HUES64 (cell line): ENCODE measurements at regions not wholly inside any gene's neighbourhood (a gene's known extent, or its start where the extent isn't known, plus 50 kb on each side); places are given as distances from the start of the nearest gene placed in this dataset.

Source experiments
- H3K27ac ChIP-seq: 2 replicates; pipeline ENCODE4 v1.7.0; 2013; ENCODE audit warnings: low read depth, low read length, inconsistent platforms
- H3K27me3 ChIP-seq: 2 replicates; pipeline ENCODE4 v1.6.1; 2013; ENCODE audit warnings: mild to moderate bottlenecking, low read length; ENCODE audit not compliant: insufficient read depth
- H3K36me3 ChIP-seq: 2 replicates; pipeline ENCODE4 v1.6.1; 2013; ENCODE audit warnings: mild to moderate bottlenecking, low read length; ENCODE audit not compliant: insufficient read depth
- H3K4me1 ChIP-seq: 2 replicates; pipeline ENCODE4 v1.6.1; 2013; ENCODE audit warnings: mild to moderate bottlenecking, low read length, moderate library complexity; ENCODE audit not compliant: insufficient read depth
- H3K4me3 ChIP-seq: 2 replicates; pipeline ENCODE4 v1.5.1; 2013; ENCODE audit warnings: mild to moderate bottlenecking, low read length, moderate library complexity
- H3K9ac ChIP-seq: 2 replicates; pipeline ENCODE4 v1.6.1; 2013; ENCODE audit warnings: mild to moderate bottlenecking, low read depth, low read length
- H3K9me3 ChIP-seq: 2 replicates; pipeline ENCODE4 v1.6.1; 2013; ENCODE audit warnings: low read depth, low read length; ENCODE audit not compliant: insufficient read depth
- WGBS: fragments of 150-250, 120-280 bp; methylation state at CpG from one replicate; pipeline ENCODE4 v1.1.7; 2013; ENCODE audit warnings: missing lambda C conversion rate; 5-methylcytosine and 5-hydroxymethylcytosine counted together

GRCh38 chr3:28816017-28816416, 464.9 kb upstream of the RBMS3 start:
- no peaks in the 10 kb centered on the region for H3K4me1 ChIP-seq
- H3K27me3 ChIP-seq = no peaks in the 10 kb centered on the region
- H3K9ac ChIP-seq = no peak overlapping the region
- no peaks in the 10 kb centered on the region for H3K9me3 ChIP-seq
- no peaks in the 10 kb centered on the region for H3K36me3 ChIP-seq
- H3K4me3 ChIP-seq = no peak overlapping the region
- H3K27ac ChIP-seq = no peak overlapping the region

- WGBS = 94% methylated on average over 1 of the region's 1 CpG
- Histone ChIP-seq H3K36me3 (no peaks in the 10 kb centered on the region), H3K4me3 (no peak overlapping the region), H3K27me3 (no peaks in the 10 kb centered on the region), H3K4me1 (no peaks in the 10 kb centered on the region), H3K27ac (no peak overlapping the region), H3K9me3 (no peaks in the 10 kb centered on the region), H3K9ac (no peak overlapping the region)
These were observed 456.6 kb upstream of the RBMS3 start for GRCh38 chr3:28824316-28824715.

- Histone ChIP-seq H3K27ac (no peak overlapping the region), H3K4me1 (no peaks in the 10 kb centered on the region), H3K4me3 (no peak overlapping the region), H3K36me3 (no peaks in the 10 kb centered on the region), H3K27me3 (no peaks in the 10 kb centered on the region), H3K9ac (no peak overlapping the region), H3K9me3 (no peaks in the 10 kb centered on the region)
These were observed 454.0 kb upstream of the RBMS3 start for GRCh38 chr3:28826840-28827239.

- H3K9me3 ChIP-seq = no peaks in the 10 kb centered on the region
- WGBS = 69% methylated on average over 2 of the region's 2 CpGs
- no peak overlapping the region for H3K27ac ChIP-seq
- H3K27me3 ChIP-seq = no peaks in the 10 kb centered on the region
- H3K4me3 ChIP-seq = no peak overlapping the region
- peaks cover 16% of the 10 kb centered on the region for H3K4me1 ChIP-seq
- H3K9ac ChIP-seq = no peak overlapping the region
- no peaks in the 10 kb centered on the region for H3K36me3 ChIP-seq
These were observed 445.6 kb upstream of the RBMS3 start for GRCh38 chr3:28835249-28835648.

GRCh38 chr3:28835751-28836150, 445.1 kb upstream of the RBMS3 start:
- H3K4me3 ChIP-seq = no peak overlapping the region
- WGBS = 75% methylated on average over 8 of the region's 8 CpGs
- H3K27me3 ChIP-seq = no peaks in the 10 kb centered on the region
- no peak overlapping the region for H3K9ac ChIP-seq
- no peak overlapping the region for H3K27ac ChIP-seq
- no peaks in the 10 kb centered on the region for H3K9me3 ChIP-seq
- no peaks in the 10 kb centered on the region for H3K36me3 ChIP-seq
- H3K4me1 ChIP-seq = peaks cover 16% of the 10 kb centered on the region

GRCh38 chr3:28836199-28836598, 444.7 kb upstream of the RBMS3 start:
- WGBS = 87% methylated on average over 1 of the region's 2 CpGs
- no peak overlapping the region for H3K4me3 ChIP-seq
- peaks cover 16% of the 10 kb centered on the region for H3K4me1 ChIP-seq
- no peaks in the 10 kb centered on the region for H3K27me3 ChIP-seq
- no peaks in the 10 kb centered on the region for H3K36me3 ChIP-seq
- no peak overlapping the region for H3K27ac ChIP-seq
- no peak overlapping the region for H3K9ac ChIP-seq
- no peaks in the 10 kb centered on the region for H3K9me3 ChIP-seq

- no peak overlapping the region for H3K27ac ChIP-seq
- H3K4me3 ChIP-seq = no peak overlapping the region
- no peaks in the 10 kb centered on the region for H3K36me3 ChIP-seq
- peaks cover 9% of the 10 kb centered on the region for H3K4me1 ChIP-seq
- WGBS = 100% methylated on average over 1 of the region's 1 CpG
- no peak overlapping the region for H3K9ac ChIP-seq
- no peaks in the 10 kb centered on the region for H3K9me3 ChIP-seq
- no peaks in the 10 kb centered on the region for H3K27me3 ChIP-seq
These were observed 439.9 kb upstream of the RBMS3 start for GRCh38 chr3:28840976-28841376.

GRCh38 chr3:28841441-28841840, 439.4 kb upstream of the RBMS3 start:
- 49% methylated on average over 2 of the region's 2 CpGs for WGBS
- no peak overlapping the region for H3K27ac ChIP-seq

GRCh38 chr3:28844298-28845005, 436.4 kb upstream of the RBMS3 start:
- 91% methylated on average over 12 of the region's 12 CpGs for WGBS
- no peak overlapping the region for H3K27ac ChIP-seq
- no peaks in the 10 kb centered on the region for H3K9me3 ChIP-seq
- no peaks in the 10 kb centered on the region for H3K36me3 ChIP-seq
- peaks cover 8% of the 10 kb centered on the region for H3K4me1 ChIP-seq
- no peak overlapping the region for H3K9ac ChIP-seq
- H3K27me3 ChIP-seq = no peaks in the 10 kb centered on the region
- H3K4me3 ChIP-seq = 0 out of 2 replicates have a peak overlapping the region, but pooled peaks have one; percentile 16

More at GRCh38 chr3:28841441-28841840, 439.4 kb upstream of the RBMS3 start:
- H3K9me3 ChIP-seq = no peaks in the 10 kb centered on the region
- H3K4me1 ChIP-seq = peaks cover 8% of the 10 kb centered on the region
- H3K9ac ChIP-seq = no peak overlapping the region
- no peaks in the 10 kb centered on the region for H3K36me3 ChIP-seq
- no peak overlapping the region for H3K4me3 ChIP-seq
- no peaks in the 10 kb centered on the region for H3K27me3 ChIP-seq

GRCh38 chr3:28845006-28845324, 435.9 kb upstream of the RBMS3 start:
- no peaks in the 10 kb centered on the region for H3K27me3 ChIP-seq
- WGBS = 87% methylated on average over 4 of the region's 4 CpGs
- H3K27ac ChIP-seq = no peak overlapping the region
- peaks cover 8% of the 10 kb centered on the region for H3K4me1 ChIP-seq
- no peak overlapping the region for H3K9ac ChIP-seq
- no peaks in the 10 kb centered on the region for H3K36me3 ChIP-seq
- H3K9me3 ChIP-seq = no peaks in the 10 kb centered on the region
- no peak overlapping the region for H3K4me3 ChIP-seq

- no peak overlapping the region for H3K9ac ChIP-seq
- H3K36me3 ChIP-seq = no peaks in the 10 kb centered on the region
- peaks cover 8% of the 10 kb centered on the region for H3K4me1 ChIP-seq
- peak overlapping the region; percentile 37 for H3K4me3 ChIP-seq
- WGBS = 86% methylated on average over 14 of the region's 14 CpGs
- no peaks in the 10 kb centered on the region for H3K27me3 ChIP-seq
- H3K9me3 ChIP-seq = no peaks in the 10 kb centered on the region
- no peak overlapping the region for H3K27ac ChIP-seq
These were observed 433.8 kb upstream of the RBMS3 start for GRCh38 chr3:28846971-28847478.

GRCh38 chr3:28847736-28848135, 433.1 kb upstream of the RBMS3 start:
- Histone ChIP-seq H3K36me3 (no peaks in the 10 kb centered on the region), H3K27ac (no peak overlapping the region), H3K4me3 (no peak overlapping the region), H3K9ac (no peak overlapping the region), H3K9me3 (no peaks in the 10 kb centered on the region), H3K27me3 (no peaks in the 10 kb centered on the region), H3K4me1 (peaks cover 8% of the 10 kb centered on the region)
- WGBS = 90% methylated on average over 4 of the region's 4 CpGs
